ENCODE measurements at regions not wholly inside any gene's neighbourhood (a gene's known extent, or its start where the extent isn't known, plus 50 kb on each side); places are given as distances from the start of the nearest gene placed in this dataset.

- no peaks in the 10 kb centered on the region for H3K4me1 Mint-ChIP-seq (ENCODE audit: low read depth)
- no peaks in the 10 kb centered on the region for H3K36me3 Mint-ChIP-seq (ENCODE audit: low read depth)
- H3K27ac Mint-ChIP-seq: no peak overlapping the region
- H3K9me3 Mint-ChIP-seq: no peaks in the 10 kb centered on the region
- H3K4me3 Mint-ChIP-seq: no peak overlapping the region
- no peaks in the 10 kb centered on the region for H3K27me3 Mint-ChIP-seq (ENCODE audit: low read depth)
Observed at GRCh38 chr2:156189584-156189983, 142.9 kb downstream of the NR4A2 start.

- Mint-ChIP-seq H3K4me3 (no peak overlapping the region), H3K27me3 (ENCODE audit: low read depth) (no peaks in the 10 kb centered on the region), H3K4me1 (ENCODE audit: low read depth) (no peaks in the 10 kb centered on the region), H3K36me3 (ENCODE audit: low read depth) (no peaks in the 10 kb centered on the region), H3K9me3 (no peaks in the 10 kb centered on the region), H3K27ac (no peak overlapping the region)
Observed at GRCh38 chr2:156189143-156189542, 143.4 kb downstream of the NR4A2 start.

GRCh38 chr2:156182132-156182531, 150.4 kb downstream of the NR4A2 start:
- H3K4me1 Mint-ChIP-seq (ENCODE audit: low read depth): no peaks in the 10 kb centered on the region
- no peaks in the 10 kb centered on the region for H3K36me3 Mint-ChIP-seq (ENCODE audit: low read depth)
- H3K9me3 Mint-ChIP-seq: no peaks in the 10 kb centered on the region
- no peak overlapping the region for H3K4me3 Mint-ChIP-seq
- H3K27ac Mint-ChIP-seq: no peak overlapping the region
- no peaks in the 10 kb centered on the region for H3K27me3 Mint-ChIP-seq (ENCODE audit: low read depth)

- no peaks in the 10 kb centered on the region for H3K9me3 Mint-ChIP-seq
- H3K4me1 Mint-ChIP-seq (ENCODE audit: low read depth): no peaks in the 10 kb centered on the region
- H3K27me3 Mint-ChIP-seq (ENCODE audit: low read depth): no peaks in the 10 kb centered on the region
- no peak overlapping the region for H3K27ac Mint-ChIP-seq
- H3K36me3 Mint-ChIP-seq (ENCODE audit: low read depth): no peaks in the 10 kb centered on the region
- H3K4me3 Mint-ChIP-seq: no peak overlapping the region
Observed at GRCh38 chr2:156181208-156181607, 151.3 kb downstream of the NR4A2 start.

DNA sequence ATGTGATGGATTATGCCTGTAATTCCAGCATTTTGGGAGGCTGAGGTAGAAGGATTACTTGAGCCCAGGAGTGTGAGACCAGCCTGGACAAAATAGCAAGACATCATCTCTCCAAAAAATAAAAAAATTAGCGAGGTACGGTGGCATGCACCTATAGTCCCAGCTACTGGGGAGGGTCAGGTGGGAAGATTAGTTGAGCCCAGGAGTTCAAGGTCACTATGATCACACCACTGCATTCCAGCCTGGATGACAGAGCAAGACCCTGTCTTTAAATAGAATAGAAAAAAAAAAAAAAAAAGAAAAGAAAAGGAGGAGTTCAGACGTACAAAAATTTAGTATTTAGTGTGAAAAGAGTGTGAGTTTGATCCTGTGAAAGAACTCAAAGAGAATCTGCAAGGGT, 154.9 kb downstream of the NR4A2 start:
- no peak overlapping the region for H3K27ac Mint-ChIP-seq
- H3K36me3 Mint-ChIP-seq (ENCODE audit: low read depth): no peaks in the 10 kb centered on the region
- no peak overlapping the region for H3K4me3 Mint-ChIP-seq
- H3K9me3 Mint-ChIP-seq: no peaks in the 10 kb centered on the region
- no peaks in the 10 kb centered on the region for H3K4me1 Mint-ChIP-seq (ENCODE audit: low read depth)
- no peaks in the 10 kb centered on the region for H3K27me3 Mint-ChIP-seq (ENCODE audit: low read depth)

- H3K4me1 Mint-ChIP-seq (ENCODE audit: low read depth): no peaks in the 10 kb centered on the region
- no peak overlapping the region for H3K27ac Mint-ChIP-seq
- H3K4me3 Mint-ChIP-seq: no peak overlapping the region
- no peaks in the 10 kb centered on the region for H3K9me3 Mint-ChIP-seq
- no peaks in the 10 kb centered on the region for H3K27me3 Mint-ChIP-seq (ENCODE audit: low read depth)
- no peaks in the 10 kb centered on the region for H3K36me3 Mint-ChIP-seq (ENCODE audit: low read depth)
Observed at GRCh38 chr2:156175946-156176345, 156.6 kb downstream of the NR4A2 start.

DNA sequence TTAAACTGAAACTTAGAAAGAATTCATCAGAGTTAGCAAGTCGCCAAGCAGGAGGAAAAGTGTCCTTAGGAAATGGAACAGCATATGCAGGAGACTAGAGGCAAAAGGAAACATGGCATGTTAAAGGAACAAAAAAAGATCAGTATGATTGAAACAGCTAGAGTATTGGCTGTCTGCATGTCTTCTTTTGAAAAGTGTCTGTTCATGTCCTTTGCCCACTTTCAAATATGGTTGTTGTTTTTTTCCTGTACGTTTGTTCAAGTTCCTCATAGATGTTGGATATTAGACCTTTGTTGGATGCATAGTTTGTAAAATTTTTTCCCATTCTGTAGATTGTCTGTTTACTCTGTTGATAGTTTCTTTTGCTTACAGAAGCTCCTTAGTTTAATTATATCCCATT, 161.6 kb downstream of the NR4A2 start:
- H3K36me3 Mint-ChIP-seq (ENCODE audit: low read depth): no peaks in the 10 kb centered on the region

DNA sequence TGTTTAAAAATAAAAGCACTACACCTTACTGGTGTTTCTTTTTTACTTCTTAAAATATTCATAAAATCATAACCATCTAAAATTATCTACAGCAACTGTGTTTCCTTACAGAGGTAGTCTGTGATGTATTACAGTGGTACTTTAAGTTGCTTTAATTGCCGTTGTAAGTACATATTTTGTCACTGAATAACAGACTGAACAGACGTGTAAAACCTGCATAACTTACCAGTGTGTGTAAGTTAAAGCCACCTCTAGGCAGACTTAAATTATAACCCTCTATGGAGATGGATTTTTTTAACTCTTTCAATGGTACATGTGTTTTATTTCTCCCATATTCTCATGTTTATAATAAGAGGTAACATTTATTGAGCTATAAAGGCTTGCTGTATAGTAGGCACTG, 166.8 kb downstream of the NR4A2 start:
- no peaks in the 10 kb centered on the region for H3K9me3 Mint-ChIP-seq
- H3K36me3 Mint-ChIP-seq (ENCODE audit: low read depth): no peaks in the 10 kb centered on the region
- H3K4me3 Mint-ChIP-seq: no peak overlapping the region
- no peaks in the 10 kb centered on the region for H3K4me1 Mint-ChIP-seq (ENCODE audit: low read depth)
- H3K27ac Mint-ChIP-seq: no peak overlapping the region
- peaks cover 7% of the 10 kb centered on the region for H3K27me3 Mint-ChIP-seq (ENCODE audit: low read depth)

More for the DNA sequence above, 161.6 kb downstream of the NR4A2 start:
- Mint-ChIP-seq H3K4me1 (ENCODE audit: low read depth) (no peaks in the 10 kb centered on the region), H3K9me3 (no peaks in the 10 kb centered on the region), H3K4me3 (no peak overlapping the region), H3K27me3 (ENCODE audit: low read depth) (no peaks in the 10 kb centered on the region), H3K27ac (no peak overlapping the region)

GRCh38 chr2:156164091-156164720, 168.3 kb downstream of the NR4A2 start:
- Mint-ChIP-seq H3K27ac (no peak overlapping the region), H3K4me3 (no peak overlapping the region), H3K36me3 (ENCODE audit: low read depth) (no peaks in the 10 kb centered on the region), H3K27me3 (ENCODE audit: low read depth) (peaks cover 7% of the 10 kb centered on the region), H3K4me1 (ENCODE audit: low read depth) (no peaks in the 10 kb centered on the region), H3K9me3 (no peaks in the 10 kb centered on the region)

- peaks cover 10% of the 10 kb centered on the region for H3K27me3 Mint-ChIP-seq (ENCODE audit: low read depth)
- H3K4me1 Mint-ChIP-seq (ENCODE audit: low read depth): no peaks in the 10 kb centered on the region
- H3K4me3 Mint-ChIP-seq: no peak overlapping the region
- no peaks in the 10 kb centered on the region for H3K36me3 Mint-ChIP-seq (ENCODE audit: low read depth)
- no peak overlapping the region for H3K27ac Mint-ChIP-seq
- no peaks in the 10 kb centered on the region for H3K9me3 Mint-ChIP-seq
Observed at GRCh38 chr2:156158808-156159207, 173.7 kb downstream of the NR4A2 start.

DNA sequence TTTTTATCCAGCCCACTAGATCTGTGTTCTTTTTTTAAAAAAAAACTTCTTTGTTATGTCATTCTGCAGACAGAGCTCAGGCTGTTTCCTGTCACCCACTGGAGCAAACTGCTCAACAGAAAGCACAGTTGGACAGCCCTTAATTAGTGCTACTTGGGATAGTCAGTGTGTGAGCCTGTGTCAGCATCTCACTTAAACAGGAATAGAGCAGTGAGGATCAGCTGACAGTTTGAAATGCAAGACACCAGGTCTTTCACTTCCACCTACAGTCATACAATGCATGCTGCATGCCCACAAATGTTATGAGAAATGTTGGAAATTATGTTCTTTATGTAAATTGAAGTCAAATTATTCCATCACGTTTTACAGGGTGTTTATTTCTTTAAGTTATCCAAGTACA, 174.9 kb downstream of the NR4A2 start:
- H3K4me3 Mint-ChIP-seq: no peak overlapping the region
- no peaks in the 10 kb centered on the region for H3K4me1 Mint-ChIP-seq (ENCODE audit: low read depth)
- H3K27me3 Mint-ChIP-seq (ENCODE audit: low read depth): peaks cover 10% of the 10 kb centered on the region
- H3K27ac Mint-ChIP-seq: no peak overlapping the region
- H3K9me3 Mint-ChIP-seq: no peaks in the 10 kb centered on the region
- H3K36me3 Mint-ChIP-seq (ENCODE audit: low read depth): no peaks in the 10 kb centered on the region

- Mint-ChIP-seq H3K9me3 (no peaks in the 10 kb centered on the region), H3K36me3 (ENCODE audit: low read depth) (no peaks in the 10 kb centered on the region), H3K27ac (no peak overlapping the region), H3K27me3 (ENCODE audit: low read depth) (peaks cover 8% of the 10 kb centered on the region), H3K4me1 (ENCODE audit: low read depth) (no peaks in the 10 kb centered on the region), H3K4me3 (no peak overlapping the region)
Observed at GRCh38 chr2:156156580-156156979, 175.9 kb downstream of the NR4A2 start.

DNA sequence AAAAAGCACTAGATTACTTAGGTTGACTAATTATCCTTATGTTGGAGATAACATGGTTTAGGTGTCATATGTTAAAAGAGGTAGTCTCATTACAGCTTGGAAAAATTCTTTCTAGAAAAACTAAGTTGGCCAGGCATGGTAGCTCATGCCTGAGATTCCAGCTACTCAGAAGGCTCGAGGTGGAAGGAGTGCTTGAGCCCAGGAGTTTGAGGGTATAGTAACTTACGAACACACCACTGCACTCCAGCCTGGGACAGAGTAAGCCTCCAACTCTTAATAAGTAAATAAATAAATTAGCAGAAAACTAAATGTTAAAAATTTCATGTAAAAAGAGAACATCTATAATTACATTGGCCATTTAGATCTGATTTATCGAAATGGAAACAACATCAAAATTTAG, 177.2 kb downstream of the NR4A2 start:
- Mint-ChIP-seq H3K36me3 (ENCODE audit: low read depth) (no peaks in the 10 kb centered on the region), H3K4me1 (ENCODE audit: low read depth) (no peaks in the 10 kb centered on the region), H3K27me3 (ENCODE audit: low read depth) (peaks cover 3% of the 10 kb centered on the region), H3K4me3 (no peak overlapping the region), H3K27ac (no peak overlapping the region), H3K9me3 (no peaks in the 10 kb centered on the region)

- peaks cover 3% of the 10 kb centered on the region for H3K27me3 Mint-ChIP-seq (ENCODE audit: low read depth)
- H3K36me3 Mint-ChIP-seq (ENCODE audit: low read depth): no peaks in the 10 kb centered on the region
- no peaks in the 10 kb centered on the region for H3K9me3 Mint-ChIP-seq
- no peak overlapping the region for H3K27ac Mint-ChIP-seq
- no peaks in the 10 kb centered on the region for H3K4me1 Mint-ChIP-seq (ENCODE audit: low read depth)
- H3K4me3 Mint-ChIP-seq: no peak overlapping the region
Observed at GRCh38 chr2:156151351-156151750, 181.2 kb downstream of the NR4A2 start.

DNA sequence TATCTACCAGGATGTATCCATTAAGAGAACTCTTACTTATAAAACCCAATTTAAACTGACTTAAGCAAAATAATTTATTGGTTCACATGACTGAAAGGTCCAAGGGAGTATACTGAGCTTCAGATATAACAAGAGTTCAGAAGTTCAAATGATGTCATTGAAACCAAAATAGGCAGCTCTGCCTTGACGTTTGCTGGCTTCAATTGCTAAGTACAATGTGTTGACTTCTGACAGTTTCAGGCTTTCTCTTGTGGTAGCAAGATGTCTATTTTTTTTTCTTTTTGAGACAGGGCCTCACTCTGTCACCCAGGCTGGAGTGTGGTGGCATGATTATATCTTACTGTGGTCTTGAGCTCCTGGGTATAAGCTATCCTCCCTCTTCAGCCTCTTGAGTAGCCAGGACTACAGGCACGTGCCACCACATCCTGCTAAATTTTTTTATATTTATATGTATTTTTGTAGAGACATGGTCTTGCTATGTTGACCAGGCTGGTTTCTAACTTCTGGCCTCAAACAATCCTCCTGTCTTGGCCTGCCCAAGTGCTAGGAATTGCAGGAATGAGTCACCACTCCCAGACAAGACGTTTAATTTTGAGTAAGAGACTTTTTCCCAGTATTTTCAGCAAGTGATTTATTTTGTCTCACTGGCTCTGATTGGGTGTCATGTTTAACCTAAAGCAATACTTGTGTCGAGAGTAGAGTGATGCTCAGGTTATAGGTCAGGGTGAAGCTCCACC, 184.8 kb downstream of the NR4A2 start:
- Mint-ChIP-seq H3K36me3 (ENCODE audit: low read depth) (no peaks in the 10 kb centered on the region), H3K4me1 (ENCODE audit: low read depth) (no peaks in the 10 kb centered on the region), H3K9me3 (no peaks in the 10 kb centered on the region), H3K27me3 (ENCODE audit: low read depth) (no peaks in the 10 kb centered on the region), H3K27ac (no peak overlapping the region), H3K4me3 (no peak overlapping the region)

Data from T-helper 1 cell treated with Interleukin-12 subunit alpha and Interleukin-12 subunit beta and Interleukin-4 antibody, amounts not matched to agents 30 μg/mL and 1 μg/mL, for 36 hours (primary cell).